Activated CD4-positive, alpha-beta T cell treated with anti-CD3 and anti-CD28 coated beads, Interleukin-2, amount 10 ng/mL, durations not matched to agents 7 days and 5 days (primary cell): ENCODE measurements at regions not wholly inside any gene's neighbourhood (a gene's known extent, or its start where the extent isn't known, plus 50 kb on each side); places are given as distances from the start of the nearest gene placed in this dataset.
"Not testable (repeated sequence)": the region's sequence is repeated elsewhere in the genome, so short reads cannot be mapped to it uniquely, and the experiment has no call there.

ENCODE experiments used
- CTCF ChIA-PET: fragments of 350-600 bp; sonication (Branson Sonifier 250); formaldehyde crosslinking; loops from one replicate; lab custom pipeline; 2021; ENCODE audit warnings: antibody characterized with exemption; lab: Charles Lee
- POLR2A ChIA-PET: fragments of 350-600 bp; sonication (Branson Sonifier 250); formaldehyde crosslinking; loops from one replicate; lab custom pipeline; 2021; ENCODE audit warnings: antibody characterized with exemption; lab: Charles Lee
- DNase-seq: peaks from one replicate; pipeline ENCODE4 v3.0.0-alpha.2; 2020
- H3K27ac Mint-ChIP-seq: one replicate; pipeline ENCODE4 v1.8.0; 2021; ENCODE audit warnings: mild to moderate bottlenecking, moderate library complexity, mixed read lengths
- H3K27me3 Mint-ChIP-seq: one replicate; pipeline ENCODE4 v1.8.0; 2021; ENCODE audit warnings: mixed read lengths
- H3K36me3 Mint-ChIP-seq: one replicate; pipeline ENCODE4 v1.8.0; 2021; ENCODE audit warnings: low read depth, mixed read lengths
- H3K4me1 Mint-ChIP-seq: one replicate; pipeline ENCODE4 v1.8.0; 2021; ENCODE audit warnings: mixed read lengths
- H3K4me3 Mint-ChIP-seq: one replicate; pipeline ENCODE4 v1.8.0; 2021; ENCODE audit warnings: mild to moderate bottlenecking, moderate library complexity, mixed read lengths
- H3K9me3 Mint-ChIP-seq: one replicate; pipeline ENCODE4 v1.8.0; 2021; ENCODE audit warnings: mixed read lengths

GRCh38 chr4:151574968-151575367 is 166.0 kb downstream of the FHIP1A start:
- no peak for DNase-seq
- no peaks in the 10 kb centered on the region for H3K27me3 Mint-ChIP-seq
- ChIA-PET CTCF (no interaction called here), POLR2A (no interaction called here)
- no peak overlapping the region for H3K27ac Mint-ChIP-seq
- H3K9me3 Mint-ChIP-seq: no peaks in the 10 kb centered on the region
- H3K4me3 Mint-ChIP-seq: no peak overlapping the region
- H3K36me3 Mint-ChIP-seq: no peaks in the 10 kb centered on the region
- H3K4me1 Mint-ChIP-seq: no peaks in the 10 kb centered on the region

GRCh38 chr4:151575646-151576045 is 166.7 kb downstream of the FHIP1A start:
- H3K9me3 Mint-ChIP-seq: no peaks in the 10 kb centered on the region
- no peaks in the 10 kb centered on the region for H3K36me3 Mint-ChIP-seq
- no peaks in the 10 kb centered on the region for H3K4me1 Mint-ChIP-seq
- DNase-seq: no peak
- ChIA-PET CTCF (no interaction called here), POLR2A (no interaction called here)
- H3K27me3 Mint-ChIP-seq: no peaks in the 10 kb centered on the region
- no peak overlapping the region for H3K27ac Mint-ChIP-seq
- H3K4me3 Mint-ChIP-seq: no peak overlapping the region

GRCh38 chr4:151576627-151577026 is 167.7 kb downstream of the FHIP1A start:
- CTCF ChIA-PET: no interaction called here
- Mint-ChIP-seq H3K4me3 (no peak overlapping the region), H3K9me3 (no peaks in the 10 kb centered on the region), H3K36me3 (no peaks in the 10 kb centered on the region), H3K4me1 (no peaks in the 10 kb centered on the region), H3K27me3 (no peaks in the 10 kb centered on the region), H3K27ac (no peak overlapping the region)
- POLR2A ChIA-PET: no interaction called here
- no peak for DNase-seq

- peaks cover 7% of the 10 kb centered on the region for H3K27me3 Mint-ChIP-seq
- no peaks in the 10 kb centered on the region for H3K36me3 Mint-ChIP-seq
- H3K27ac Mint-ChIP-seq: no peak overlapping the region
- no peak overlapping the region for H3K4me3 Mint-ChIP-seq
- no peak for DNase-seq
- H3K9me3 Mint-ChIP-seq: no peaks in the 10 kb centered on the region
- no peaks in the 10 kb centered on the region for H3K4me1 Mint-ChIP-seq
- ChIA-PET CTCF (interaction anchor here (0.6 kb wide), 2 partner anchors 112 to 1375 kb away, joined by 3 to 5 read pairs; no protein-coding TSS in a partner anchor), POLR2A (no interaction called here)
These were observed 172.6 kb downstream of the FHIP1A start for GRCh38 chr4:151581570-151581969.

- Mint-ChIP-seq H3K27me3 (peaks cover 7% of the 10 kb centered on the region), H3K4me3 (no peak overlapping the region), H3K9me3 (no peaks in the 10 kb centered on the region), H3K4me1 (no peaks in the 10 kb centered on the region), H3K27ac (no peak overlapping the region), H3K36me3 (no peaks in the 10 kb centered on the region)
- CTCF ChIA-PET: no interaction called here
- no peak for DNase-seq
- POLR2A ChIA-PET: no interaction called here
These were observed 173.1 kb downstream of the FHIP1A start for GRCh38 chr4:151582098-151582497.

GRCh38 chr4:151583157-151583914 is 174.4 kb downstream of the FHIP1A start:
- no peak for DNase-seq
- no peak overlapping the region for H3K4me3 Mint-ChIP-seq
- peaks cover 7% of the 10 kb centered on the region for H3K27me3 Mint-ChIP-seq
- no peaks in the 10 kb centered on the region for H3K4me1 Mint-ChIP-seq
- H3K27ac Mint-ChIP-seq: no peak overlapping the region
- H3K9me3 Mint-ChIP-seq: no peaks in the 10 kb centered on the region
- ChIA-PET POLR2A (no interaction called here), CTCF (no interaction called here)
- no peaks in the 10 kb centered on the region for H3K36me3 Mint-ChIP-seq

- no peaks in the 10 kb centered on the region for H3K9me3 Mint-ChIP-seq
- ChIA-PET POLR2A (no interaction called here), CTCF (interaction anchor here (0.7 kb wide), 1 partner anchor 252 kb away, joined by 3 read pairs; no protein-coding TSS in a partner anchor)
- no peak overlapping the region for H3K4me3 Mint-ChIP-seq
- DNase-seq: no peak
- H3K36me3 Mint-ChIP-seq: no peaks in the 10 kb centered on the region
- H3K4me1 Mint-ChIP-seq: no peaks in the 10 kb centered on the region
- peaks cover 11% of the 10 kb centered on the region for H3K27me3 Mint-ChIP-seq
- no peak overlapping the region for H3K27ac Mint-ChIP-seq
These were observed 175.1 kb downstream of the FHIP1A start for GRCh38 chr4:151584101-151584500.

GRCh38 chr4:151595629-151596028 is 165.2 kb downstream of the GATB start:
- H3K27ac Mint-ChIP-seq, CTCF ChIA-PET, H3K9me3 Mint-ChIP-seq, H3K27me3 Mint-ChIP-seq, POLR2A ChIA-PET, H3K4me1 Mint-ChIP-seq, H3K4me3 Mint-ChIP-seq, DNase-seq, H3K36me3 Mint-ChIP-seq: not testable (repeated sequence)

GRCh38 chr4:151597691-151598090 is 163.1 kb downstream of the GATB start:
- H3K4me3 Mint-ChIP-seq, H3K4me1 Mint-ChIP-seq, H3K36me3 Mint-ChIP-seq, H3K27me3 Mint-ChIP-seq, CTCF ChIA-PET, H3K27ac Mint-ChIP-seq, POLR2A ChIA-PET, H3K9me3 Mint-ChIP-seq, DNase-seq: not testable (repeated sequence)

- no peak overlapping the region for H3K4me3 Mint-ChIP-seq
These were observed 160.9 kb downstream of the GATB start for GRCh38 chr4:151599863-151600262.

GRCh38 chr4:151600432-151600831 is 160.4 kb downstream of the GATB start:
- H3K4me1 Mint-ChIP-seq: no peaks in the 10 kb centered on the region
- no peak overlapping the region for H3K4me3 Mint-ChIP-seq
- H3K27me3 Mint-ChIP-seq: peaks cover 6% of the 10 kb centered on the region
- DNase-seq: no peak
- POLR2A ChIA-PET: no interaction called here
- H3K9me3 Mint-ChIP-seq: no peaks in the 10 kb centered on the region
- CTCF ChIA-PET: no interaction called here
- no peak overlapping the region for H3K27ac Mint-ChIP-seq
- H3K36me3 Mint-ChIP-seq: no peaks in the 10 kb centered on the region

More at GRCh38 chr4:151599863-151600262, 160.9 kb downstream of the GATB start:
- no peak for DNase-seq
- CTCF ChIA-PET: no interaction called here
- H3K27ac Mint-ChIP-seq: no peak overlapping the region
- POLR2A ChIA-PET: no interaction called here
- no peaks in the 10 kb centered on the region for H3K36me3 Mint-ChIP-seq
- no peaks in the 10 kb centered on the region for H3K9me3 Mint-ChIP-seq
- H3K4me1 Mint-ChIP-seq: no peaks in the 10 kb centered on the region
- peaks cover 6% of the 10 kb centered on the region for H3K27me3 Mint-ChIP-seq

GRCh38 chr4:151603377-151603776 is 157.4 kb downstream of the GATB start:
- ChIA-PET POLR2A (no interaction called here), CTCF (no interaction called here)
- Mint-ChIP-seq H3K36me3 (no peaks in the 10 kb centered on the region), H3K4me1 (no peaks in the 10 kb centered on the region), H3K27me3 (peaks cover 6% of the 10 kb centered on the region), H3K4me3 (no peak overlapping the region), H3K9me3 (no peaks in the 10 kb centered on the region), H3K27ac (no peak overlapping the region)
- DNase-seq: no peak

- H3K4me3 Mint-ChIP-seq: no peak overlapping the region
- ChIA-PET POLR2A (no interaction called here), CTCF (no interaction called here)
- DNase-seq: no peak
- no peaks in the 10 kb centered on the region for H3K9me3 Mint-ChIP-seq
- no peaks in the 10 kb centered on the region for H3K36me3 Mint-ChIP-seq
- no peaks in the 10 kb centered on the region for H3K4me1 Mint-ChIP-seq
- no peak overlapping the region for H3K27ac Mint-ChIP-seq
- peaks cover 6% of the 10 kb centered on the region for H3K27me3 Mint-ChIP-seq
These were observed 156.6 kb downstream of the GATB start for GRCh38 chr4:151604238-151604637.

GRCh38 chr4:151605215-151605614 is 155.6 kb downstream of the GATB start:
- DNase-seq: no peak
- Mint-ChIP-seq H3K4me1 (no peaks in the 10 kb centered on the region), H3K27me3 (peaks cover 8% of the 10 kb centered on the region), H3K27ac (no peak overlapping the region), H3K4me3 (no peak overlapping the region), H3K36me3 (no peaks in the 10 kb centered on the region), H3K9me3 (no peaks in the 10 kb centered on the region)
- POLR2A ChIA-PET: no interaction called here
- CTCF ChIA-PET: no interaction called here
